ENCODE measurements at regions not wholly inside any gene's neighbourhood (a gene's known extent, or its start where the extent isn't known, plus 50 kb on each side); places are given as distances from the start of the nearest gene placed in this dataset.

- DNase-seq (ENCODE audit: low read depth), result no peak
- no peak overlapping the region for H3K4me3 ChIP-seq (ENCODE audit: low read depth, low read length)
- no peak for TF ChIP-seq CTCF (IDR thresholded peaks at IDR 0.05; ENCODE audit: insufficient read depth, low read depth, low read length)
Measured at GRCh38 chr17:27974045-27974436, 68.4 kb upstream of the NLK start.

GRCh38 chr17:27974531-27975145 is 67.8 kb upstream of the NLK start:
- no peak for TF ChIP-seq CTCF (IDR thresholded peaks at IDR 0.05; ENCODE audit: insufficient read depth, low read depth, low read length)
- H3K4me3 ChIP-seq (ENCODE audit: low read depth, low read length), result no peak overlapping the region
- DNase-seq (ENCODE audit: low read depth), result no peak

GRCh38 chr17:27975146-27976011 is 67.1 kb upstream of the NLK start:
- DNase-seq (ENCODE audit: low read depth), result no peak
- no peak for TF ChIP-seq CTCF (IDR thresholded peaks at IDR 0.05; ENCODE audit: insufficient read depth, low read depth, low read length)

GRCh38 chr17:27976331-27976730 is 66.1 kb upstream of the NLK start:
- TF ChIP-seq CTCF (IDR thresholded peaks at IDR 0.05; ENCODE audit: insufficient read depth, low read depth, low read length), result no peak
- no peak for DNase-seq (ENCODE audit: low read depth)
- H3K4me3 ChIP-seq (ENCODE audit: low read depth, low read length), result no peak overlapping the region

More at GRCh38 chr17:27975146-27976011, 67.1 kb upstream of the NLK start:
- no peak overlapping the region for H3K4me3 ChIP-seq (ENCODE audit: low read depth, low read length)

- no peak for TF ChIP-seq CTCF (IDR thresholded peaks at IDR 0.05; ENCODE audit: insufficient read depth, low read depth, low read length)
- no peak overlapping the region for H3K4me3 ChIP-seq (ENCODE audit: low read depth, low read length)
- DNase-seq (ENCODE audit: low read depth), result no peak
Measured at GRCh38 chr17:27977751-27978688, 64.5 kb upstream of the NLK start.

GRCh38 chr17:27978689-27979175 is 63.7 kb upstream of the NLK start:
- no peak for DNase-seq (ENCODE audit: low read depth)
- no peak for TF ChIP-seq CTCF (IDR thresholded peaks at IDR 0.05; ENCODE audit: insufficient read depth, low read depth, low read length)
- no peak overlapping the region for H3K4me3 ChIP-seq (ENCODE audit: low read depth, low read length)

All from fibroblast of villous mesenchyme (primary cell).